BE2C (cell line): ENCODE measurements at regions not wholly inside any gene's neighbourhood (a gene's known extent, or its start where the extent isn't known, plus 50 kb on each side); places are given as distances from the start of the nearest gene placed in this dataset.

Experiments
- DNase-seq: peaks from one replicate; pipeline ENCODE4 v3.0.0-alpha.2; 2020
- H3K27me3 ChIP-seq: fragments of 250-450 bp; sonication (Bioruptor Pico); 2 replicates; pipeline ENCODE4 v1.5.1; 2020; ENCODE audit warnings: mild to moderate bottlenecking
- H3K36me3 ChIP-seq: fragments of 250-450 bp; sonication (Bioruptor Pico); 2 replicates; pipeline ENCODE4 v1.5.1; 2020; ENCODE audit warnings: mild to moderate bottlenecking
- H3K4me1 ChIP-seq: fragments of 250-450 bp; sonication (Bioruptor Pico); 2 replicates; pipeline ENCODE4 v1.5.1; 2020
- H3K4me3 ChIP-seq: 2 replicates; pipeline ENCODE4 v1.5.1; 2011; ENCODE audit warnings: low read depth, low read length
- H3K9me3 ChIP-seq: fragments of 250-450 bp; sonication (Bioruptor Pico); 2 replicates; pipeline ENCODE4 v1.5.1; 2020
- CTCF ChIP-seq: IDR thresholded peaks from 2 replicates; pipeline ENCODE4 v1.5.1; 2012; ENCODE audit warnings: mild to moderate bottlenecking, low read depth, low read length

GRCh38 chr13:74596691-74597090 is 462.5 kb upstream of the KLF12 start:
- no peak for TF ChIP-seq CTCF
- no peaks in the 10 kb centered on the region for H3K36me3 ChIP-seq
- H3K4me3 ChIP-seq = no peak overlapping the region
- no peaks in the 10 kb centered on the region for H3K27me3 ChIP-seq
- DNase-seq = no peak
- no peaks in the 10 kb centered on the region for H3K9me3 ChIP-seq
- no peaks in the 10 kb centered on the region for H3K4me1 ChIP-seq

GRCh38 chr13:74593688-74594087 is 459.5 kb upstream of the KLF12 start:
- no peaks in the 10 kb centered on the region for H3K36me3 ChIP-seq
- no peak for TF ChIP-seq CTCF
- no peaks in the 10 kb centered on the region for H3K9me3 ChIP-seq
- no peak for DNase-seq
- H3K4me1 ChIP-seq = no peaks in the 10 kb centered on the region
- no peaks in the 10 kb centered on the region for H3K27me3 ChIP-seq
- H3K4me3 ChIP-seq = no peak overlapping the region

- no peaks in the 10 kb centered on the region for H3K36me3 ChIP-seq
- H3K9me3 ChIP-seq = no peaks in the 10 kb centered on the region
- no peaks in the 10 kb centered on the region for H3K27me3 ChIP-seq
- H3K4me1 ChIP-seq = no peaks in the 10 kb centered on the region
- no peak overlapping the region for H3K4me3 ChIP-seq
- DNase-seq = no peak
- no peak for TF ChIP-seq CTCF
Observed at GRCh38 chr13:74586847-74587246, 452.6 kb upstream of the KLF12 start.

GRCh38 chr13:74576420-74576819 is 442.2 kb upstream of the KLF12 start:
- DNase-seq = no peak
- no peaks in the 10 kb centered on the region for H3K36me3 ChIP-seq
- H3K4me1 ChIP-seq = peaks cover 14% of the 10 kb centered on the region
- H3K27me3 ChIP-seq = no peaks in the 10 kb centered on the region
- peak overlapping the region; percentile 57 for H3K4me3 ChIP-seq
- H3K9me3 ChIP-seq = no peaks in the 10 kb centered on the region
- TF ChIP-seq CTCF = no peak

- TF ChIP-seq CTCF = no peak
- Histone ChIP-seq H3K36me3 (no peaks in the 10 kb centered on the region), H3K4me3 (peak overlapping the region; percentile 57), H3K9me3 (no peaks in the 10 kb centered on the region), H3K27me3 (no peaks in the 10 kb centered on the region), H3K4me1 (peaks cover 14% of the 10 kb centered on the region)
- peak; percentile 95 for DNase-seq
Observed at GRCh38 chr13:74575729-74576125, 441.5 kb upstream of the KLF12 start.

GRCh38 chr13:74574964-74575728 is 440.9 kb upstream of the KLF12 start:
- Histone ChIP-seq H3K27me3 (no peaks in the 10 kb centered on the region), H3K36me3 (no peaks in the 10 kb centered on the region), H3K9me3 (no peaks in the 10 kb centered on the region), H3K4me3 (peak overlapping the region; percentile 57), H3K4me1 (peaks cover 14% of the 10 kb centered on the region)
- no peak for DNase-seq
- peak; percentile 24; the same call in 1 of the 2 replicates for TF ChIP-seq CTCF
